OCI-LY1 (cell line): ENCODE measurements at regions not wholly inside any gene's neighbourhood (a gene's known extent, or its start where the extent isn't known, plus 50 kb on each side); places are given as distances from the start of the nearest gene placed in this dataset.

Experiments used
- H2AFZ ChIP-seq: fragments of 200-600 bp; sonication (generic), shearing (Covaris generic); 2 replicates; pipeline ENCODE4 v1.6.0; 2014; ENCODE audit warnings: antibody characterized with exemption, mild to moderate bottlenecking, low read length
- H3F3A ChIP-seq: fragments of 200-600 bp; sonication (generic), shearing (Covaris generic); 2 replicates; pipeline ENCODE4 v1.6.0; 2014; ENCODE audit warnings: mild to moderate bottlenecking, antibody characterized with exemption, low read length, moderate library complexity; ENCODE audit not compliant: insufficient read depth
- H3K27ac ChIP-seq: fragments of 200-600 bp; sonication (generic); 2 replicates; pipeline ENCODE4 v1.5.1; 2014; ENCODE audit warnings: low read length, mixed run types, mild to moderate bottlenecking, low read depth; ENCODE audit not compliant: poor library complexity, severe bottlenecking
- H3K27me3 ChIP-seq: fragments of 200-600 bp; sonication (generic); 2 replicates; pipeline ENCODE4 v1.6.0; 2014; ENCODE audit warnings: antibody characterized with exemption, mild to moderate bottlenecking, low read length, moderate library complexity; ENCODE audit not compliant: insufficient read depth
- H3K36me3 ChIP-seq: fragments of 200-600 bp; sonication (generic); 2 replicates; pipeline ENCODE4 v1.6.1; 2014; ENCODE audit warnings: mild to moderate bottlenecking, antibody characterized with exemption, low read length, moderate library complexity, mixed read lengths; ENCODE audit not compliant: insufficient read depth
- H3K4me1 ChIP-seq: fragments of 200-600 bp; sonication (generic); 2 replicates; pipeline ENCODE4 v1.5.1; 2014; ENCODE audit warnings: mild to moderate bottlenecking, low read length, moderate library complexity; ENCODE audit not compliant: insufficient read depth, severe bottlenecking
- H3K4me2 ChIP-seq: fragments of 200-600 bp; sonication (generic), shearing (Covaris generic); 2 replicates; pipeline ENCODE4 v1.6.1; 2014; ENCODE audit warnings: low read length
- H3K4me3 ChIP-seq: fragments of 200-600 bp; sonication (generic); 2 replicates; pipeline ENCODE4 v1.5.1; 2014; ENCODE audit warnings: low read length, low read depth, mild to moderate bottlenecking, mixed read lengths; ENCODE audit not compliant: poor library complexity, severe bottlenecking
- H3K79me2 ChIP-seq: fragments of 200-600 bp; shearing (Covaris generic); 2 replicates; pipeline ENCODE4 v1.6.1; 2016; ENCODE audit warnings: mixed run types, low read length, mixed read lengths; ENCODE audit not compliant: insufficient read depth
- H3K9ac ChIP-seq: fragments of 200-600 bp; sonication (generic), shearing (Covaris generic); 2 replicates; pipeline ENCODE4 v1.6.1; 2014; ENCODE audit warnings: mild to moderate bottlenecking, low read length, mixed read lengths
- H3K9me2 ChIP-seq: fragments of 200-600 bp; sonication (generic), shearing (Covaris generic); 2 replicates; pipeline ENCODE4 v1.6.1; 2014; ENCODE audit warnings: low read depth, mild to moderate bottlenecking, low read length, mixed read lengths
- H3K9me3 ChIP-seq: fragments of 200-600 bp; shearing (Covaris generic); 2 replicates; pipeline ENCODE4 v1.6.1; 2014; ENCODE audit warnings: low read length, mixed read lengths
- H4K20me1 ChIP-seq: fragments of 200-600 bp; sonication (generic), shearing (Covaris generic); 2 replicates; pipeline ENCODE4 v1.6.0; 2016; ENCODE audit warnings: mild to moderate bottlenecking, low read length; ENCODE audit not compliant: insufficient read depth
- EZH2 ChIP-seq: fragments of 200-600 bp; sonication (generic), shearing (Covaris generic); IDR thresholded peaks from 2 replicates; pipeline ENCODE4 v1.8.0; 2017; ENCODE audit warnings: borderline replicate concordance, mixed run types, mild to moderate bottlenecking, antibody characterized with exemption, low read length, moderate library complexity, mixed read lengths
- TF ChIP-seq, protein P1 (sequence below): fragments of 200-600 bp; sonication (generic), shearing (Covaris generic); IDR thresholded peaks from 2 replicates; pipeline ENCODE4 v1.5.1; 2017; ENCODE audit warnings: mild to moderate bottlenecking, antibody characterized with exemption, low read length, moderate library complexity, mixed read lengths

- Histone ChIP-seq H3K9me2 (no peaks in the 10 kb centered on the region), H3K27ac (no peak overlapping the region), H2AFZ (no peak overlapping the region), H4K20me1 (no peaks in the 10 kb centered on the region), H3K36me3 (no peaks in the 10 kb centered on the region), H3K9me3 (no peaks in the 10 kb centered on the region), H3K79me2 (no peaks in the 10 kb centered on the region), H3K9ac (no peak overlapping the region), H3K4me3 (no peak overlapping the region), H3F3A (no peaks in the 10 kb centered on the region), H3K4me1 (no peaks in the 10 kb centered on the region), H3K4me2 (no peak overlapping the region), H3K27me3 (no peaks in the 10 kb centered on the region)
- TF ChIP-seq EZH2: no peak
- TF ChIP-seq, protein P1, sequence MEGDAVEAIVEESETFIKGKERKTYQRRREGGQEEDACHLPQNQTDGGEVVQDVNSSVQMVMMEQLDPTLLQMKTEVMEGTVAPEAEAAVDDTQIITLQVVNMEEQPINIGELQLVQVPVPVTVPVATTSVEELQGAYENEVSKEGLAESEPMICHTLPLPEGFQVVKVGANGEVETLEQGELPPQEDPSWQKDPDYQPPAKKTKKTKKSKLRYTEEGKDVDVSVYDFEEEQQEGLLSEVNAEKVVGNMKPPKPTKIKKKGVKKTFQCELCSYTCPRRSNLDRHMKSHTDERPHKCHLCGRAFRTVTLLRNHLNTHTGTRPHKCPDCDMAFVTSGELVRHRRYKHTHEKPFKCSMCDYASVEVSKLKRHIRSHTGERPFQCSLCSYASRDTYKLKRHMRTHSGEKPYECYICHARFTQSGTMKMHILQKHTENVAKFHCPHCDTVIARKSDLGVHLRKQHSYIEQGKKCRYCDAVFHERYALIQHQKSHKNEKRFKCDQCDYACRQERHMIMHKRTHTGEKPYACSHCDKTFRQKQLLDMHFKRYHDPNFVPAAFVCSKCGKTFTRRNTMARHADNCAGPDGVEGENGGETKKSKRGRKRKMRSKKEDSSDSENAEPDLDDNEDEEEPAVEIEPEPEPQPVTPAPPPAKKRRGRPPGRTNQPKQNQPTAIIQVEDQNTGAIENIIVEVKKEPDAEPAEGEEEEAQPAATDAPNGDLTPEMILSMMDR: no peak
Measured at GRCh38 chr3:24605511-24606028, 110.9 kb upstream of the THRB start.

- TF ChIP-seq, protein P1: no peak
- TF ChIP-seq EZH2: no peak
- no peak overlapping the region for H3K4me2 ChIP-seq
- no peaks in the 10 kb centered on the region for H3K9me2 ChIP-seq
- no peak overlapping the region for H3K27ac ChIP-seq
- no peaks in the 10 kb centered on the region for H3K79me2 ChIP-seq
- H3K36me3 ChIP-seq: no peaks in the 10 kb centered on the region
- no peak overlapping the region for H3K9ac ChIP-seq
- no peaks in the 10 kb centered on the region for H4K20me1 ChIP-seq
- H3K4me1 ChIP-seq: no peaks in the 10 kb centered on the region
- no peak overlapping the region for H3K4me3 ChIP-seq
- H3F3A ChIP-seq: no peaks in the 10 kb centered on the region
- no peak overlapping the region for H2AFZ ChIP-seq
- H3K9me3 ChIP-seq: no peaks in the 10 kb centered on the region
- no peaks in the 10 kb centered on the region for H3K27me3 ChIP-seq
Measured at GRCh38 chr3:24607281-24607680, 112.6 kb upstream of the THRB start.

DNA sequence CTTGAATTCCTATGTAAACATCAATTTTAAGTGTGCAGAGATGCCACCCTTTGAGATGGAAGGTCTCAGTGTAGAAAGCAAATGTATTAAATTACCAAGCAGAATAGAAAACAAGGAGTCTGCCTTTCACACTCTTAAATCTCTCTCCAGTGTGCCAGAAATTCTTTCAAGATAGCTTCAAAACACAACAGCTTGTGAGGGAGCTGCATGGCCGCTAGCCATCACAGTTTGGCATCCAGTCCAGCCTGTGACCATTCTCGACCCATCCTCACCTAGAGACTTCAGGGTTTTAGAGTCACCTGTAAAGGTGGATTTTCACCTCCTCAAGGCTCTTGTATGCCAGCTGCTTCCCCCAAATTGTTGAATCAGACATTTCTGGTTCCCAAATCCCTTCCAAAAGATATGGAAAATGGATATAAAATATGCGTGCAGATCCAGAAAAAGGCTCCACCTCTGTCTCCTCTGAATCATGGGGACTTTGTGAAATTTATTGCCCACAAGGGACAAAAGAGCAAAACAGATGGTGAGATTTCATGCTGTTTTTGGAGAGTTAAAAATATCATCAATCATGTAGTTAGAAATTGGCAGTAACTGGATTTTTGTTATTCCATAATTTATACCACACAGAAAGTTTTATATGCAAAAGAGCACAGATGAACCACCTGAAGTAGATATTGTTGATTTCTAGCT lies 114.2 kb upstream of the THRB start:
- Histone ChIP-seq H3K36me3 (no peaks in the 10 kb centered on the region), H4K20me1 (no peaks in the 10 kb centered on the region), H3K4me3 (no peak overlapping the region), H3K27ac (no peak overlapping the region), H3K4me1 (no peaks in the 10 kb centered on the region), H3F3A (no peaks in the 10 kb centered on the region), H3K9ac (no peak overlapping the region), H3K79me2 (no peaks in the 10 kb centered on the region), H3K4me2 (no peak overlapping the region), H3K9me3 (no peaks in the 10 kb centered on the region), H2AFZ (no peak overlapping the region), H3K27me3 (no peaks in the 10 kb centered on the region), H3K9me2 (no peaks in the 10 kb centered on the region)
- TF ChIP-seq EZH2: no peak

DNA sequence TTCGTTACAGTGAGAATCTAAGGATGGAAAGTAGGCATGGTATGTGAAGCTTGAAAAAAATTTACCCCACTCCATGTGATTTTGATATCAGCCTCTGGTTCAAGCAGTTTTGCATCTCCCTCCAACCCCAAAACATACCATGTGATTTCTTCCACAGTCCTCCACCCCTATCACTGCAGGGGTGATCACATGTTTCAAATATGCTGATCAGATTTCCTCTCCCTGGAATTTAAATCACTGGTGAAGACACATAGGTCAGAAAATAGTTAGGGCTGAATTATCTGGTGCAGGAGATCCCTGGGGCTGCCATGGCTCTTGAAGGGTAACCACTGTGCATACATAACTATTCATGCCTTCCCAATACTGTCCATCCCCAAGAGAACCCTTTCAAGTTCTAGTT lies 119.7 kb upstream of the THRB start:
- H3K9me3 ChIP-seq: no peaks in the 10 kb centered on the region
- no peaks in the 10 kb centered on the region for H3F3A ChIP-seq
- H4K20me1 ChIP-seq: no peaks in the 10 kb centered on the region
- no peak overlapping the region for H3K4me2 ChIP-seq
- H3K27ac ChIP-seq: no peak overlapping the region
- no peaks in the 10 kb centered on the region for H3K9me2 ChIP-seq
- H3K36me3 ChIP-seq: no peaks in the 10 kb centered on the region
- H3K4me3 ChIP-seq: no peak overlapping the region
- H3K79me2 ChIP-seq: no peaks in the 10 kb centered on the region
- H2AFZ ChIP-seq: no peak overlapping the region
- no peaks in the 10 kb centered on the region for H3K4me1 ChIP-seq
- TF ChIP-seq, protein P1: no peak
- TF ChIP-seq EZH2: no peak
- no peaks in the 10 kb centered on the region for H3K27me3 ChIP-seq
- H3K9ac ChIP-seq: no peak overlapping the region
